Inferior parietal cortex (tissue), 1 donor: ENCODE measurements at regions not wholly inside any gene's neighbourhood (a gene's known extent, or its start where the extent isn't known, plus 50 kb on each side); places are given as distances from the start of the nearest gene placed in this dataset.

Experiments
- DNase-seq: peaks from one replicate; pipeline ENCODE4 v3.0.0-alpha.2; 2016; ENCODE audit errors: extremely low spot score

- no peak for DNase-seq
Observed at GRCh38 chr17:45680360-45680759, 103.8 kb upstream of the CRHR1 start.

GRCh38 chr17:45681706-45682105, 102.4 kb upstream of the CRHR1 start:
- no peak for DNase-seq

- no peak for DNase-seq
Observed at GRCh38 chr17:45686250-45686649, 97.9 kb upstream of the CRHR1 start.

- no peak for DNase-seq
Observed at GRCh38 chr17:45687594-45687993, 96.5 kb upstream of the CRHR1 start.

- no peak for DNase-seq
Observed at GRCh38 chr17:45688353-45688752, 95.8 kb upstream of the CRHR1 start.

- DNase-seq = no peak
Observed at GRCh38 chr17:45688820-45689219, 95.3 kb upstream of the CRHR1 start.

- no peak for DNase-seq
Observed at GRCh38 chr17:45689451-45689850, 94.7 kb upstream of the CRHR1 start.

GRCh38 chr17:45690625-45691275, 93.4 kb upstream of the CRHR1 start:
- no peak for DNase-seq

- DNase-seq = no peak
Observed at GRCh38 chr17:45692661-45693060, 91.5 kb upstream of the CRHR1 start.

- DNase-seq = no peak
Observed at GRCh38 chr17:45693792-45694191, 90.3 kb upstream of the CRHR1 start.

GRCh38 chr17:45696442-45696841, 87.7 kb upstream of the CRHR1 start:
- DNase-seq = no peak

- DNase-seq = no peak
Observed at GRCh38 chr17:45697076-45697475, 87.0 kb upstream of the CRHR1 start.

- DNase-seq = no peak
Observed at GRCh38 chr17:45700171-45701090, 83.7 kb upstream of the CRHR1 start.

GRCh38 chr17:45702666-45703266, 81.4 kb upstream of the CRHR1 start:
- no peak for DNase-seq

- no peak for DNase-seq
Observed at GRCh38 chr17:45703348-45703747, 80.8 kb upstream of the CRHR1 start.

GRCh38 chr17:45703806-45704205, 80.3 kb upstream of the CRHR1 start:
- DNase-seq = no peak

GRCh38 chr17:45704251-45704650, 79.9 kb upstream of the CRHR1 start:
- no peak for DNase-seq

- DNase-seq = no peak
Observed at GRCh38 chr17:45705123-45706009, 78.8 kb upstream of the CRHR1 start.

GRCh38 chr17:45706033-45706432, 78.1 kb upstream of the CRHR1 start:
- DNase-seq = no peak

- DNase-seq = no peak
Observed at GRCh38 chr17:45708707-45709290, 75.3 kb upstream of the CRHR1 start.

GRCh38 chr17:45709728-45710288, 74.3 kb upstream of the CRHR1 start:
- no peak for DNase-seq
